NB4 (cell line): ENCODE measurements at regions not wholly inside any gene's neighbourhood (a gene's known extent, or its start where the extent isn't known, plus 50 kb on each side); places are given as distances from the start of the nearest gene placed in this dataset.

Experiments used
- DNase-seq: peaks from one replicate; pipeline ENCODE4 v3.0.0; 2010; ENCODE audit warnings: low read depth
- H3K4me3 ChIP-seq: one replicate; pipeline ENCODE4 v1.5.1; 2011; ENCODE audit warnings: mild to moderate bottlenecking, low read depth, low read length, moderate library complexity
- CTCF ChIP-seq: IDR thresholded peaks from one replicate; pipeline ENCODE4 v1.5.1; 2012; ENCODE audit warnings: low read depth, low read length
- MAX ChIP-seq: IDR thresholded peaks from 2 replicates; pipeline ENCODE4 v1.6.1; 2011; ENCODE audit warnings: low read depth, low read length
- MYC ChIP-seq: IDR thresholded peaks from 2 replicates; pipeline ENCODE4 v1.6.1; 2011; ENCODE audit warnings: low read depth, low read length
- POLR2A ChIP-seq: IDR thresholded peaks from 2 replicates; pipeline ENCODE4 v1.6.1; 2011; ENCODE audit warnings: mild to moderate bottlenecking; ENCODE audit not compliant: insufficient read length; ENCODE audit errors: extremely low read depth

GRCh38 chr5:108669462-108669861 lies 78.2 kb upstream of the FER start:
- no peak overlapping the region for H3K4me3 ChIP-seq
- TF ChIP-seq MAX (no peak), POLR2A (no peak), CTCF (no peak), MYC (no peak)
- no peak for DNase-seq

- H3K4me3 ChIP-seq: no peak overlapping the region
- TF ChIP-seq MAX (no peak), MYC (no peak), POLR2A (no peak), CTCF (no peak)
- DNase-seq: no peak
These were observed 86.0 kb upstream of the FER start for GRCh38 chr5:108661590-108662219.

- DNase-seq: no peak
- TF ChIP-seq MAX (no peak), MYC (no peak), POLR2A (no peak), CTCF (no peak)
- H3K4me3 ChIP-seq: no peak overlapping the region
These were observed 86.7 kb upstream of the FER start for GRCh38 chr5:108661024-108661423.

GRCh38 chr5:108660291-108660690 lies 87.4 kb upstream of the FER start:
- no peak overlapping the region for H3K4me3 ChIP-seq
- peak; percentile 11 for DNase-seq
- TF ChIP-seq MAX (peak; percentile 29; the same call in 1 of the 2 replicates), POLR2A (no peak)

- no peak overlapping the region for H3K4me3 ChIP-seq
These were observed 88.2 kb upstream of the FER start for GRCh38 chr5:108659531-108659930.

More at GRCh38 chr5:108659531-108659930, 88.2 kb upstream of the FER start:
- DNase-seq: no peak
- TF ChIP-seq MYC (no peak), CTCF (no peak), POLR2A (no peak), MAX (no peak)
